Colonic mucosa (tissue), 4 donors: ENCODE measurements at regions not wholly inside any gene's neighbourhood (a gene's known extent, or its start where the extent isn't known, plus 50 kb on each side); places are given as distances from the start of the nearest gene placed in this dataset.

Experiments used
- DNase-seq: peaks from one replicate; pipeline ENCODE4 v3.0.0-alpha.2; 2020
- H3K27ac ChIP-seq: fragments of 200-600 bp; one replicate; pipeline ENCODE4 v1.8.0; 2021
- H3K27me3 ChIP-seq: fragments of 200-600 bp; one replicate; pipeline ENCODE4 v1.8.0; 2021
- H3K36me3 ChIP-seq: fragments of 200-600 bp; one replicate; pipeline ENCODE4 v1.8.0; 2021
- H3K4me1 ChIP-seq: fragments of 200-600 bp; one replicate; pipeline ENCODE4 v1.8.0; 2021; ENCODE audit warnings: mild to moderate bottlenecking
- H3K4me3 ChIP-seq: fragments of 200-600 bp; one replicate; pipeline ENCODE4 v1.8.0; 2021
- H3K9ac ChIP-seq, 2 donors: one replicate each; pipeline ENCODE4 v1.7.0; 2013; ENCODE audit warnings: control low read depth in 2 of 2, low read depth in 2 of 2, low read length in 2 of 2
- H3K9me3 ChIP-seq: fragments of 200-600 bp; one replicate; pipeline ENCODE4 v1.8.0; 2021
- CTCF ChIP-seq: fragments of 200-600 bp; IDR thresholded peaks from one replicate; pipeline ENCODE4 v1.8.0; 2022; ENCODE audit warnings: antibody characterized with exemption, mild to moderate bottlenecking
- intact Hi-C: fragments of 100-400 bp; cut with DNase I; formaldehyde crosslinking; loops from one replicate; pipeline ENCODE4 v1.14.1; 2022
- donor health status: healthy.
- donor health status: DM: no; HTN: no; CAD: no.
- donor health status: DM: no; HTN: no; CAD: no.

DNA sequence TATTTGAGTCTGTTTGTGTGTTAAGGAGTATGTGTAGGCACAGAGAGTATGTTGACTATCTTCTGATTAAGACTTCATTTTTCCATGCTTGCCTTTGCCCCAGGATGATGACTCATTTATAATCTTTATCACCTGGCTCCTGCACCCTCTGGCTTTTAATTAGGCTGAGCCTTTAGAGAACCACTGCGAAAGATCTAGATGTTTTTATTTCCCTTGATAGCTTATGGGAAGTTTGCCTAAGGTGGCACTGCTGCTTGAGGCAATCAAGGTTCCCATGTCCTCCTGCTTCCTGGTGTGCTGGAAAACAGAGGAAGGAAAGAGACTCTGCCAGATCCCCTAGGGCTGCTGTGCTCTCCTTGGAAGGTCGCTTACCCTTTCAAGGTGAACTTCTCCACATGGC lies 114.6 kb downstream of the ARL4A start:
- DNase-seq = peak; percentile 69
- no peaks in the 10 kb centered on the region for H3K27me3 ChIP-seq
- H3K27ac ChIP-seq = peak overlapping the region; percentile 75
- peaks cover 6% of the 10 kb centered on the region for H3K4me1 ChIP-seq
- H3K9ac ChIP-seq = no peak overlapping the region
- intact Hi-C loops = loop anchor here (10.0 kb wide), 1 partner anchor 107 kb away; no protein-coding TSS in a partner anchor
- H3K4me3 ChIP-seq = no peak overlapping the region
- no peaks in the 10 kb centered on the region for H3K9me3 ChIP-seq
- TF ChIP-seq CTCF = no peak
- H3K36me3 ChIP-seq = no peaks in the 10 kb centered on the region

DNA sequence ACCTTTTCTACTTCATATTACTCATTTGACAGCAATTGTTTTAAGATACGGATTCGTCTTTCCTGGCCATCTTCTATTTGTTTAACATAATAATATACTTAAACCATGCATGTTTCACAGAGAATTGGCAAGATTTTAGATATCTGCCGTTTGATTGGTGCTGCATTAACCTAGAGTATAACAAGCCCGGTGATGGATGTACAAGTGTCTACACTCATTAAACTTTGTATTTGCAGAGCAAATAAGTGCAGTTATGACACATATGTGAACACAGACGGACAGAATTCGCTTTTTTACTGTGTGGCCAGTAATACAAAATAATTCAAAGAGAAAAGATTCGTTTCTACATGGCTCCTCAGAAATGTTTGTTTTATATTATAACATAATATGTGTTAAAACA lies 116.1 kb downstream of the ARL4A start:
- Histone ChIP-seq H3K27me3 (no peaks in the 10 kb centered on the region), H3K9me3 (no peaks in the 10 kb centered on the region), H3K9ac (no peak overlapping the region), H3K36me3 (no peaks in the 10 kb centered on the region), H3K4me3 (no peak overlapping the region), H3K4me1 (peaks cover 6% of the 10 kb centered on the region), H3K27ac (peak overlapping the region; percentile 75)
- intact Hi-C loops = loop anchor here (10.0 kb wide), 1 partner anchor 109 kb away; no protein-coding TSS in a partner anchor
- no peak for DNase-seq
- TF ChIP-seq CTCF = no peak

DNA sequence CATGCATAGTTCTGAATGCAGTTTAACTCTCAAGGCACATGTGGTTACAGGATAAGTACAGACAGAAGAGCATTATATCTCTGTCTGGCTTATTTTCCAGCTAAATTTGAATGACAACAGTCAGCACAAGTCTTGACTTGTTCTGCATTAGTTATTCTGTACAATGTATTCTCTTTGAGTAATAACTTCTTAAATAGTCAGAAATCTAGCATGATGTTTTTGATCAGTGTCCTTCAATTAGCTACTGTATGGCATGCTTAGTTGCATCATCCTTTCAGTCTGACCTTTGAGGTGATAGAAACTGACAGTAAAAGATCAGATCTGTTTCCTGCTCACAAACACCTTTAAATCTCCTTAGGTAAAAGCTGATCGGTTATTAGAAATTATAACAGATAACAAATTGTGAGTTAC lies 118.1 kb downstream of the ARL4A start:
- H3K9ac ChIP-seq = no peak overlapping the region
- intact Hi-C loops = loop anchor here (10.0 kb wide), 1 partner anchor 111 kb away; no protein-coding TSS in a partner anchor
- H3K9me3 ChIP-seq = no peaks in the 10 kb centered on the region
- H3K4me3 ChIP-seq = no peak overlapping the region
- no peaks in the 10 kb centered on the region for H3K27me3 ChIP-seq
- DNase-seq = no peak
- no peaks in the 10 kb centered on the region for H3K36me3 ChIP-seq
- H3K4me1 ChIP-seq = peaks cover 4% of the 10 kb centered on the region
- no peak for TF ChIP-seq CTCF
- H3K27ac ChIP-seq = no peak overlapping the region

DNA sequence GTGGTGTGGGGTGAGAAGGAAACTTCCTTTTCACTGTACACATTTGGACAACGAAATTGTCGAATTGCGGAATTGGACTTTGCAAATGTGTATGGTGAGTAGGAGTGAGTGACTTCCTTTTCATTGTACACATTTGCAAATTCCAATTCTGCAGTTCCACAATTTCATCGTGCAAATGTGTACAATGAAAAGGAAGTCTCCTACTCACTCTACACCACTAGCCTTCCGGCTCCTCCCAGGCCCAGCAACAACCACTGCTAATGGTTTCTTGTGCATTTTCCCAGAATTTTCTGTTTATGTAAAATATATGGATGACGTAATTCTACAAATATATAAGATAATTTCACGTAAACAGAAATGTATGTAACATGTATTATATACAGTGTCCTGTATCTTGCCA lies 118.5 kb downstream of the ARL4A start:
- intact Hi-C loops = loop anchor here (10.0 kb wide), 1 partner anchor 111 kb away; no protein-coding TSS in a partner anchor
- DNase-seq = no peak
- H3K27ac ChIP-seq = no peak overlapping the region
- H3K9ac ChIP-seq = no peak overlapping the region
- no peaks in the 10 kb centered on the region for H3K36me3 ChIP-seq
- H3K9me3 ChIP-seq = no peaks in the 10 kb centered on the region
- no peak for TF ChIP-seq CTCF
- H3K4me3 ChIP-seq = no peak overlapping the region
- no peaks in the 10 kb centered on the region for H3K4me1 ChIP-seq
- no peaks in the 10 kb centered on the region for H3K27me3 ChIP-seq

DNA sequence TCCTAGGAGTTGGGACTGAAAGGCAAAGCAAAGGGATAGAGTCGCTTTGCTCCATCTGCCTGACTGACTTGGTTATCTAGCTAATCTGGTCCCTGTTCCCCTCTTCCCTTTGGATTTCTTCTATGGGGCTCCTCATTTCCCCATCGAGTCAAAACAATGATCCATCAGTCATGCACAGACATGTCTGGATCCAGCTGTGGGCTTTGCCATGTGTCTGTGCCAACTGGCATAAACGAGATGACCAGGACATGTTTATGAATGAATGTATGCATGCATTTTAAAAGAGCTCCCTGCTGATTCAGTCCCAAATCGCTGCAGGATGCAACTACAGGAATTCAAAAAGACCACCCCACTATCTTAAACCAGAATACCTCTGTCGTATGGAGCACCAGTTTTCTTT lies 122.0 kb downstream of the ARL4A start:
- Histone ChIP-seq H3K4me3 (no peak overlapping the region), H3K4me1 (no peaks in the 10 kb centered on the region), H3K36me3 (no peaks in the 10 kb centered on the region), H3K27ac (no peak overlapping the region), H3K9ac (no peak overlapping the region), H3K27me3 (no peaks in the 10 kb centered on the region), H3K9me3 (no peaks in the 10 kb centered on the region)
- no peak for TF ChIP-seq CTCF
- intact Hi-C loops = loop anchor here (10.0 kb wide), 1 partner anchor 115 kb away; no protein-coding TSS in a partner anchor
- DNase-seq = no peak
